ENCODE measurements at regions not wholly inside any gene's neighbourhood (a gene's known extent, or its start where the extent isn't known, plus 50 kb on each side); places are given as distances from the start of the nearest gene placed in this dataset.

DNA sequence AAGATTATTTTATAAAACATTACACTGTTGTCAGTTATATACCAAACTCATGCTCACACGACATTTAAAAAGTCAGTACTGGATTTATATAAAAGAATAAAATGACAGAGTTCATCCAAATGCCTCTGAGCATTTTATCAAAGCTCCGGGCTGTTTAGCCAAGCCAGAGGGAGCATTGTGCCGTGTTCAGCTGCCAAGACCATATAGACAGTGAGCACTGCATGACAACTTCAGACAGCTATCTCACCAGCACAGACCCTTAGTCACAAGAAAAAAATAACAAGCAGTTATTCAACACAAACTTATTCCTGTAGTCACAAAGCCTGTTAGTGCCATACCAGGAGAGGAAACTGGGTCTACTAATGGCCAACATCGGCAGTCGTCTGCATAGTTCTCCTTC, 88.0 kb upstream of the PBX1 start:
- TF ChIP-seq POLR2A (IDR thresholded peaks at IDR 0.05; ENCODE audit: low read depth, low read length) (no peak), CTCF (conservative IDR thresholded peaks at IDR 0.05; ENCODE audit: low read depth, low read length) (no peak), MXI1 (IDR thresholded peaks at IDR 0.05; ENCODE audit: borderline replicate concordance, low read depth, low read length) (no peak), NFE2L2 (IDR thresholded peaks at IDR 0.05; ENCODE audit: low read depth, low read length) (no peak)

All from IMR-90 (cell line).